Right lobe of liver (tissue), 6 donors: ENCODE measurements at regions not wholly inside any gene's neighbourhood (a gene's known extent, or its start where the extent isn't known, plus 50 kb on each side); places are given as distances from the start of the nearest gene placed in this dataset.

Experiments
- ATAC-seq, 4 donors: fragments of 200-7000 bp; cut with Tn5 transposase; one replicate each; pipeline ENCODE4 v1.9.1; 2020; ENCODE audit warnings: mild to moderate bottlenecking in 4 of 4, moderate library complexity in 4 of 4
- DNase-seq, 3 donors: peaks; one replicate each; pipeline ENCODE4 v3.0.0-alpha.2; 2020
- H3K27ac ChIP-seq, 3 donors: fragments of 200-600 bp; one replicate each; pipeline ENCODE4 v1.8.0; 2022
- H3K27me3 ChIP-seq, 2 donors: fragments of 200-600 bp; one replicate each; pipeline ENCODE4 v1.8.0; 2022
- H3K36me3 ChIP-seq, 4 donors: fragments of 200-600 bp; sonication (generic) in 1 of 4; one replicate each; pipeline versions ENCODE4 v1.5.1 to v1.8.0; 2017 to 2022; ENCODE audit warnings: control low read depth in 1 of 4
- H3K4me1 ChIP-seq, 4 donors: fragments of 200-600 bp; sonication (generic) in 1 of 4; one replicate each; pipeline versions ENCODE4 v1.5.1 to v1.8.0; 2017 to 2022; ENCODE audit warnings: control low read depth in 1 of 4
- H3K4me3 ChIP-seq, 3 donors: fragments of 200-600 bp; one replicate each; pipeline ENCODE4 v1.8.0; 2022
- H3K9me3 ChIP-seq, 4 donors: fragments of 200-600 bp; sonication (generic) in 1 of 4; one replicate each; pipeline versions ENCODE4 v1.5.1 to v1.8.0; 2017 to 2022; ENCODE audit warnings: control low read depth in 1 of 4
- POLR2A ChIP-seq: fragments of 450-650 bp; IDR thresholded peaks from one replicate; pipeline ENCODE4 v1.6.1; 2017; ENCODE audit warnings: antibody characterized with exemption, mild to moderate bottlenecking
- WGBS: methylation state at CpG from one replicate; pipeline ENCODE4 v1.1.6; 2018; ENCODE audit warnings: low coverage, low lambda C conversion rate; ENCODE audit not compliant: insufficient coverage; ENCODE audit errors: missing lambda C conversion rate; 5-methylcytosine and 5-hydroxymethylcytosine counted together
- intact Hi-C, 2 donors: fragments of 100-400 bp; cut with DNase I; formaldehyde crosslinking; loops; one replicate each; pipeline versions ENCODE4 v1.11.2 to v1.14.1; 2022
- TF ChIP-seq, protein P1 (sequence below), 4 donors: fragments of 200-600 bp in 3 of 4; fragments of 450-650 bp in 1 of 4; IDR thresholded peaks; one replicate each; pipeline versions ENCODE4 v1.5.1 to v1.8.0; 2016 to 2022; ENCODE audit warnings: antibody characterized with exemption in 4 of 4, mild to moderate bottlenecking in 2 of 4
- donor health status: DM: no; HTN: yes; CAD: no.
- donor health status: DM: no; HTN: no; CAD: no.
- donor health status: DM: no; HTN: no; CAD: no.
- donor health status: DM: no; HTN: yes; CAD: no.
- donor health status: DM: no; HTN: yes; CAD: no.

DNA sequence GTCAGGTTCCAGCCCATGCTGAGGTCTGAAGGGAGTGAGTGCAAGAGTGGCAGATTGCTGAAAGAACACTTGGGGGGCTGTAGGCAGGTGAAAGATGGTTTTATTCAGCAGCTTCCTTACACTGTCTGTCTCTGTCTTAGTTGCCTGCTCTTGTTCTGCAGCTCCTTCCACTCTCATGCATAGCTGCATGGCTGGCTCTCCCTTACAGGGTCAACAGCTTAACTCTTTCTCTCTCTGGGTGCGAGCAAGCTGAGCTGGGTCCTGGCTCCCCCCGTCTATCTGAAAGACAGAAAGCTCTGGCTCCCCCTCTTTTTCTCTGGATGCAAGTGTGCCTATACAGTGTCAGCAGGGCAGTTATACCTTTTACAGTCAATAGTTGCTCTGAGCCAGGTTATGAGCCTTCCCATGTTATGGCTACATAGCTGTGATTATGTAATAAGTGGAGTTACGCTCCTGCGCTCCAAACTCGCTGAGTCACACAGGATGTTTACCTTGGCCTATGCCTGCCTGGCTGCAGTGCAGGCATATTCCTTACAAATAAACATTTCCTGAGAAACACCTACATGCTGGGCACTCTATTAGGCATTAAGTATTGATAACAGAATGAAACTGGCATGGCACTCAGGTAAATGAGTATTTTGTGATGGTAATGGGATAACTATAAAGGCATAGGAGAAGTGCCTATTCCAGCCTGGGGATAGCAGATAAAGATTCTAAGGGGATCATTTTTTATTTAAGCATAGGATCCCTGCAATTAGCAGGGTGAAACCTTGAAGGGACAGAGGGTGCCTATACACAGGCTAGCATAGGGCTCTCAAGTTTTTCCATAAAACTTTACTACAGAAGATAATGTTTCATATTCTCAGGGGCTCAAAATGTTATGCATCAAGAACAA lies 826.9 kb upstream of the PCDH9 start:
- intact Hi-C loops = no loop called here
- DNase-seq = peak; percentile 58 to 76 (median 62)
- no peaks in the 10 kb centered on the region for H3K27me3 ChIP-seq
- H3K9me3 ChIP-seq = no peaks in the 10 kb centered on the region
- TF ChIP-seq, protein P1, sequence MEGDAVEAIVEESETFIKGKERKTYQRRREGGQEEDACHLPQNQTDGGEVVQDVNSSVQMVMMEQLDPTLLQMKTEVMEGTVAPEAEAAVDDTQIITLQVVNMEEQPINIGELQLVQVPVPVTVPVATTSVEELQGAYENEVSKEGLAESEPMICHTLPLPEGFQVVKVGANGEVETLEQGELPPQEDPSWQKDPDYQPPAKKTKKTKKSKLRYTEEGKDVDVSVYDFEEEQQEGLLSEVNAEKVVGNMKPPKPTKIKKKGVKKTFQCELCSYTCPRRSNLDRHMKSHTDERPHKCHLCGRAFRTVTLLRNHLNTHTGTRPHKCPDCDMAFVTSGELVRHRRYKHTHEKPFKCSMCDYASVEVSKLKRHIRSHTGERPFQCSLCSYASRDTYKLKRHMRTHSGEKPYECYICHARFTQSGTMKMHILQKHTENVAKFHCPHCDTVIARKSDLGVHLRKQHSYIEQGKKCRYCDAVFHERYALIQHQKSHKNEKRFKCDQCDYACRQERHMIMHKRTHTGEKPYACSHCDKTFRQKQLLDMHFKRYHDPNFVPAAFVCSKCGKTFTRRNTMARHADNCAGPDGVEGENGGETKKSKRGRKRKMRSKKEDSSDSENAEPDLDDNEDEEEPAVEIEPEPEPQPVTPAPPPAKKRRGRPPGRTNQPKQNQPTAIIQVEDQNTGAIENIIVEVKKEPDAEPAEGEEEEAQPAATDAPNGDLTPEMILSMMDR (IDR thresholded peaks at IDR 0.05) = no peak
- no peak for TF ChIP-seq POLR2A
- H3K4me1 ChIP-seq = peaks cover 0 to 15% (median 7%) of the 10 kb centered on the region in 4 donors
- H3K27ac ChIP-seq = peak overlapping the region in 2 of 3 donors; percentile 51 to 62
- H3K36me3 ChIP-seq = no peaks in the 10 kb centered on the region
- ATAC-seq = peak; percentile 90 to 96 (median 96)
- H3K4me3 ChIP-seq = no peak overlapping the region
- 31% methylated on average over 3 of the region's 5 CpGs for WGBS

DNA sequence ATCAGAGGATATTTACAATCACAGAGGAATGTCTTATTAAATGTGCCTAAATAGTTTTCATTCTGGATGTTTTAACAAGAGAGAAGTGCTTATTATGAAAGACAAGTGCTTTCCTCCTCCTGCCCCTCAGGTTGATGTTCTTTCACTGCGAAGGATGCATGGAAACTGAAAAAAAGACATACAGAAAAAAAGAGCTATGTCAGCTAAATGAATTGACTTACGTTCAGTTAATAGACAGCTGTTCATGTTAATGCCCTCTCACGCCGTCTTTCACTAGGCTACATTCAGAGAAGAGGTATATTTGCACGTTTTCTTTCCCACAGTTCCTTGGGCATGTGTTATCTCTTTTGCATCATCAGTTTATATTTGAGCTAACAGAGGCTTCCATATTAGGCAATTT lies 821.8 kb upstream of the PCDH9 start:
- no peak for ATAC-seq
- intact Hi-C loops = no loop called here

DNA sequence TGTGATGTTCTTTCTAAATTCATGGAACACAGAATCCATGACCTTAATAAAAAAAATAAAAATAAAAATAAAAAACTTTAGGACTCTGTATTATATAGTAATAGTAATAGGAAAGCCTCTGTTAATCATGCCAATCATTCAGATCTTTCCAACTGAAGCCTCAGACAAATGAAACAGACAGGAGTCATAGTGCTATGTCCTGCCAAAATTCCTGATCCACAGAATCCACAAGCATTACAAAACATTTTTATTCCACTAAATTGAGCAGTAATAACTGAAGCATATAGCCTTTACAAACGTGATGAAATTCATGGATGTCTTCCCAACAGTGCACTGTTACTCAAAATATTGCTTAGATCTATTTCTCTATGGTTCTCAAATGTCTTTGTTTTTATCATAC lies 820.6 kb upstream of the PCDH9 start:
- Histone ChIP-seq H3K4me1 (peaks cover 0 to 19% (median 1%) of the 10 kb centered on the region in 4 donors), H3K27ac (no peak overlapping the region), H3K9me3 (no peaks in the 10 kb centered on the region), H3K27me3 (no peaks in the 10 kb centered on the region), H3K36me3 (no peaks in the 10 kb centered on the region), H3K4me3 (no peak overlapping the region)
- ATAC-seq (peak; percentile 46 to 57 (median 52)), DNase-seq (no peak)
- 10% methylated on average over 1 of the region's 1 CpG for WGBS
- TF ChIP-seq POLR2A = no peak
- TF ChIP-seq, protein P1 (IDR thresholded peaks at IDR 0.05) = no peak
- intact Hi-C loops = no loop called here

More for the DNA sequence above, 821.8 kb upstream of the PCDH9 start:
- 66% methylated on average over 5 of the region's 5 CpGs for WGBS
- Histone ChIP-seq H3K36me3 (no peaks in the 10 kb centered on the region), H3K4me1 (peaks cover 0 to 23% (median 1%) of the 10 kb centered on the region in 4 donors), H3K27ac (no peak overlapping the region), H3K4me3 (no peak overlapping the region), H3K27me3 (no peaks in the 10 kb centered on the region), H3K9me3 (no peaks in the 10 kb centered on the region)
- no peak for TF ChIP-seq POLR2A
- TF ChIP-seq, protein P1 (IDR thresholded peaks at IDR 0.05) = no peak
- no peak for DNase-seq

- DNase-seq (no peak), ATAC-seq (no peak)
- intact Hi-C loops = no loop called here
- Histone ChIP-seq H3K27ac (peak overlapping the region in 1 of 3 donors; percentile 38), H3K27me3 (no peaks in the 10 kb centered on the region), H3K4me3 (no peak overlapping the region), H3K4me1 (peaks cover 0 to 19% (median 1%) of the 10 kb centered on the region in 4 donors), H3K9me3 (no peaks in the 10 kb centered on the region), H3K36me3 (no peaks in the 10 kb centered on the region)
- TF ChIP-seq POLR2A = no peak
- TF ChIP-seq, protein P1 (IDR thresholded peaks at IDR 0.05) = no peak
- WGBS = 28% methylated on average over 3 of the region's 3 CpGs
These were observed 818.7 kb upstream of the PCDH9 start for GRCh38 chr13:68048802-68049359.
